H1 (cell line): ENCODE measurements at regions not wholly inside any gene's neighbourhood (a gene's known extent, or its start where the extent isn't known, plus 50 kb on each side); places are given as distances from the start of the nearest gene placed in this dataset.
A peak's percentile ranks its signal among the peaks of the same experiment; 100 is the strongest.

Experiments
- CTCF ChIA-PET: fragments of 300-600 bp; sonication (Branson Sonifier 250); formaldehyde crosslinking; loops from one replicate; lab custom pipeline; 2021; ENCODE audit not compliant: partially characterized antibody; lab: Charles Lee
- POLR2A ChIA-PET: fragments of 300-600 bp; sonication (Branson Sonifier 250); formaldehyde crosslinking; loops from one replicate; lab custom pipeline; 2021; ENCODE audit warnings: inconsistent platforms; ENCODE audit not compliant: partially characterized antibody; lab: Charles Lee
- DNase-seq, 2 experiments: peaks; one replicate each; pipeline versions ENCODE4 v3.0.0 to v3.0.0-alpha.2; 2010 to 2022; ENCODE audit warnings: low spot score in 2 of 2, low read depth in 1 of 2, mixed read lengths in 1 of 2
- FAIRE-seq: peaks from 2 replicates; lab custom pipeline; 2011; peaks lifted over from hg19 to GRCh38; lab: Jason Lieb, UNC
- H2AFZ ChIP-seq: 2 replicates; pipeline ENCODE4 v1.8.1; 2012; ENCODE audit warnings: low read length, inconsistent platforms
- H2AK5ac ChIP-seq: 2 replicates; pipeline ENCODE4 v1.6.1; 2013; ENCODE audit warnings: low read depth, low read length
- H2BK120ac ChIP-seq: replicated peaks from 2 replicates; pipeline ENCODE3; 2013; ENCODE audit warnings: low read depth, low read length, inconsistent platforms
- H2BK12ac ChIP-seq: 2 replicates; pipeline ENCODE4 v1.6.1; 2013; ENCODE audit warnings: low read depth, low read length
- H2BK15ac ChIP-seq: 2 replicates; pipeline ENCODE4 v1.6.1; 2013; ENCODE audit warnings: low read length
- H2BK20ac ChIP-seq: 2 replicates; pipeline ENCODE4 v1.6.1; 2013; ENCODE audit warnings: low read length
- H2BK5ac ChIP-seq: 2 replicates; pipeline ENCODE4 v1.6.1; 2013; ENCODE audit warnings: low read depth, low read length
- H3K14ac ChIP-seq: 2 replicates; pipeline ENCODE4 v1.6.1; 2013; ENCODE audit warnings: inconsistent platforms; ENCODE audit not compliant: insufficient read length
- H3K18ac ChIP-seq: 2 replicates; pipeline ENCODE4 v1.6.1; 2013; ENCODE audit warnings: low read length; ENCODE audit errors: extremely low read depth
- H3K23ac ChIP-seq: 2 replicates; pipeline ENCODE4 v1.6.1; 2013; ENCODE audit warnings: inconsistent platforms; ENCODE audit not compliant: insufficient read length
- H3K23me2 ChIP-seq: 2 replicates; pipeline ENCODE4 v1.6.1; 2013; ENCODE audit warnings: low read depth, low read length
- H3K27ac ChIP-seq: 2 replicates; pipeline ENCODE4 v1.6.1; 2011; ENCODE audit warnings: low read depth, low read length, inconsistent platforms
- H3K27me3 ChIP-seq, 4 experiments: replicated peaks in 1 of 4; 1 replicate in 1 of 4; 2 replicates in 3 of 4; pipeline versions ENCODE4 v1.6.1 to v1.8.1; 2011 to 2013; ENCODE audit warnings: low read length in 3 of 4, mild to moderate bottlenecking in 3 of 4, inconsistent platforms in 2 of 4, mixed read lengths in 2 of 4, moderate library complexity in 1 of 4; ENCODE audit not compliant: control insufficient read depth in 3 of 4, insufficient read depth in 3 of 4; ENCODE audit errors: extremely low read depth in 1 of 4
- H3K36me3 ChIP-seq, 4 experiments: 2 replicates each; pipeline versions ENCODE4 v1.6.1 to v1.8.1; 2011 to 2013; ENCODE audit warnings: mild to moderate bottlenecking in 4 of 4, low read length in 3 of 4, moderate library complexity in 2 of 4, control low read depth in 1 of 4, inconsistent platforms in 1 of 4; ENCODE audit not compliant: insufficient read depth in 4 of 4, control insufficient read depth in 2 of 4
- H3K4ac ChIP-seq: replicated peaks from 2 replicates; pipeline ENCODE3; 2013; ENCODE audit warnings: low read length, low read depth, mixed read lengths, inconsistent platforms; ENCODE audit not compliant: insufficient read length
- H3K4me1 ChIP-seq, 4 experiments: replicated peaks in 1 of 4; 1 replicate in 1 of 4; 2 replicates in 3 of 4; pipeline versions ENCODE4 v1.6.1 to v1.8.1; 2011 to 2013; ENCODE audit warnings: low read length in 3 of 4, inconsistent platforms in 2 of 4, mixed read lengths in 1 of 4; ENCODE audit not compliant: insufficient read depth in 4 of 4, control insufficient read depth in 3 of 4
- H3K4me2 ChIP-seq, 2 experiments: 2 replicates each; pipeline versions ENCODE4 v1.6.1 to v1.8.1; 2011 to 2013; ENCODE audit warnings: low read depth in 2 of 2, low read length in 2 of 2, control low read depth in 1 of 2, inconsistent platforms in 1 of 2, mild to moderate bottlenecking in 1 of 2; ENCODE audit not compliant: insufficient read depth in 1 of 2
- H3K4me3 ChIP-seq, 4 experiments: fragments of 200-600, 300-600 bp in 1 of 4; sonication (generic), shearing (Covaris generic), sonication (Bioruptor Twin) in 1 of 4; 2 replicates each; pipeline versions ENCODE4 v1.5.1 to v1.8.1; 2011 to 2016; ENCODE audit warnings: low read length in 4 of 4, low read depth in 3 of 4, control low read depth in 2 of 4, inconsistent platforms in 2 of 4, mild to moderate bottlenecking in 2 of 4, mixed read lengths in 1 of 4, moderate library complexity in 1 of 4; ENCODE audit not compliant: insufficient read depth in 2 of 4; ENCODE audit errors: extremely low read depth in 1 of 4
- H3K56ac ChIP-seq: replicated peaks from 2 replicates; pipeline ENCODE3; 2013; ENCODE audit warnings: low read depth, mild to moderate bottlenecking, mixed read lengths, low read length, inconsistent platforms; ENCODE audit not compliant: insufficient read length
- H3K79me1 ChIP-seq: 2 replicates; pipeline ENCODE4 v1.6.1; 2013; ENCODE audit warnings: low read depth, low read length, control low read depth
- H3K79me2 ChIP-seq, 2 experiments: 2 replicates each; pipeline versions ENCODE4 v1.6.1 to v1.8.1; 2012 to 2013; ENCODE audit warnings: low read length in 2 of 2, mild to moderate bottlenecking in 2 of 2, inconsistent platforms in 1 of 2; ENCODE audit not compliant: insufficient read depth in 2 of 2, control insufficient read depth in 1 of 2
- H3K9ac ChIP-seq, 4 experiments: replicated peaks in 1 of 4; 1 replicate in 1 of 4; 2 replicates in 3 of 4; pipeline versions ENCODE4 v1.6.1 to v1.8.1; 2011 to 2013; ENCODE audit warnings: low read depth in 3 of 4, low read length in 3 of 4, control low read depth in 2 of 4, mild to moderate bottlenecking in 2 of 4, moderate library complexity in 2 of 4, inconsistent platforms in 1 of 4; ENCODE audit errors: extremely low read depth in 1 of 4
- H3K9me3 ChIP-seq, 2 experiments: 2 replicates each; pipeline versions ENCODE4 v1.6.1 to v1.8.1; 2012 to 2013; ENCODE audit warnings: mild to moderate bottlenecking in 2 of 2, moderate library complexity in 2 of 2, control low read depth in 1 of 2, inconsistent platforms in 1 of 2, low read depth in 1 of 2, low read length in 1 of 2, mixed read lengths in 1 of 2; ENCODE audit not compliant: insufficient read depth in 2 of 2
- H4K20me1 ChIP-seq, 2 experiments: replicated peaks in 1 of 2; 2 replicates each; pipeline versions ENCODE3 to v1.8.1; 2011 to 2013; ENCODE audit warnings: inconsistent platforms in 2 of 2, low read length in 2 of 2, mild to moderate bottlenecking in 1 of 2; ENCODE audit not compliant: insufficient read depth in 2 of 2, control insufficient read depth in 1 of 2
- H4K5ac ChIP-seq: 2 replicates; pipeline ENCODE4 v1.6.1; 2013; ENCODE audit warnings: low read length, low read depth, mixed read lengths, inconsistent platforms; ENCODE audit not compliant: insufficient read length
- H4K8ac ChIP-seq: 2 replicates; pipeline ENCODE4 v1.8.0; 2013; ENCODE audit warnings: mild to moderate bottlenecking, moderate library complexity, low read length, inconsistent platforms; ENCODE audit not compliant: insufficient read depth; ENCODE audit errors: extremely low read depth
- H4K91ac ChIP-seq: replicated peaks from 2 replicates; pipeline ENCODE3; 2013; ENCODE audit warnings: low read length, mixed read lengths, inconsistent platforms; ENCODE audit not compliant: insufficient read length
- ASH2L ChIP-seq: fragments of 200-600, 300-600 bp; sonication (generic); IDR thresholded peaks from one replicate; pipeline ENCODE4 v1.7.1; 2017; ENCODE audit warnings: low read length
- HDAC6 ChIP-seq: IDR thresholded peaks from one replicate; pipeline ENCODE4 v1.7.1; 2012; ENCODE audit warnings: low read depth, mild to moderate bottlenecking, inconsistent platforms, low read length, moderate library complexity
- JUND ChIP-seq: IDR thresholded peaks from 2 replicates; pipeline ENCODE4 v1.6.1; 2011; ENCODE audit warnings: mild to moderate bottlenecking, improper control_type of control experiment, low read length
- SUZ12 ChIP-seq: fragments of 200-600 bp; sonication (generic); IDR thresholded peaks from 2 replicates; pipeline ENCODE4 v1.6.1; 2012; ENCODE audit warnings: mild to moderate bottlenecking, inconsistent platforms, low read length, moderate library complexity, mixed read lengths
- WGBS, 2 experiments: shearing (Covaris generic) in 1 of 2; methylation state at CpG; one replicate each; pipeline versions ENCODE4 v1.1.6 to v1.1.7; 2013 to 2015; ENCODE audit warnings: low lambda C conversion rate in 2 of 2, mixed read lengths in 2 of 2, inconsistent platforms in 1 of 2, low coverage in 1 of 2, missing lambda C conversion rate in 1 of 2; ENCODE audit not compliant: insufficient replicate concordance in 2 of 2, insufficient coverage in 1 of 2, insufficient read length in 1 of 2; ENCODE audit errors: extremely low coverage in 1 of 2, missing lambda C conversion rate in 1 of 2; 5-methylcytosine and 5-hydroxymethylcytosine counted together
- TF ChIP-seq, protein P1 (sequence below): IDR thresholded peaks from 2 replicates; pipeline ENCODE4 v1.6.1; 2012; ENCODE audit warnings: inconsistent platforms

DNA sequence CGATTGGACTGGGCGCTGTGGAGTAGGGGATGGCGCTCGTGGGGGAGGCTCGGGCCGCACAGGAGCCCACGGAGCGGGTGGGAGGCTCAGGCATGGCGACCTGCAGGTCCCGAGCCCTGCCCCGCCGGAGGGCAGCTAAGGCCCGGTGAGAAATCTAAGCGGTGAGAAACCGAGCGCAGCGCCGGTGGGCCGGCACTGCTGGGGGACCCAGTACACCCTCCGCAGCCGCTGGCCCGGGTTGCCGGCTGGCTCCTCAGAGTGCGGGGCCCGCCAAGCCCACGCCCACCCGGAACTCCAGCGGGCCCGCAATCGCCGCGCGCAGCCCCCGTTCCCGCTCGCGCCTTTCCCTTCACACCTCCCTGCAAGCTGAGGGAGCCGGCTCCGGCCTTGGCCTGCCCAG, 59.7 kb upstream of the MYLIP start:
- no peak overlapping the region for H3K4me3 ChIP-seq
- TF ChIP-seq SUZ12 (no peak), ASH2L (no peak), JUND (no peak), HDAC6 (no peak)
- TF ChIP-seq, protein P1, sequence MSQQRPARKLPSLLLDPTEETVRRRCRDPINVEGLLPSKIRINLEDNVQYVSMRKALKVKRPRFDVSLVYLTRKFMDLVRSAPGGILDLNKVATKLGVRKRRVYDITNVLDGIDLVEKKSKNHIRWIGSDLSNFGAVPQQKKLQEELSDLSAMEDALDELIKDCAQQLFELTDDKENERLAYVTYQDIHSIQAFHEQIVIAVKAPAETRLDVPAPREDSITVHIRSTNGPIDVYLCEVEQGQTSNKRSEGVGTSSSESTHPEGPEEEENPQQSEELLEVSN, result 0 out of 2 replicates have a peak, but pooled peaks have one; percentile 40
- CTCF ChIA-PET, result interaction anchor here (0.5 to 1.5 kb wide), 6 partner anchors 12 to 185 kb away, joined by 3 to 6 read pairs (median 4); no protein-coding TSS in a partner anchor

More for the DNA sequence above, 59.7 kb upstream of the MYLIP start:
- 89% methylated on average over 38 of the region's 39 CpGs; no CpG with 5 or more reads in 1 of the 2 experiments for WGBS, 2 experiments
- H2BK120ac ChIP-seq, result no peak overlapping the region
- no peaks in the 10 kb centered on the region; a peak in 1 of 4 replicates for H3K9me3 ChIP-seq
- no peaks in the 10 kb centered on the region for H3K36me3 ChIP-seq
- H3K27ac ChIP-seq, result no peak overlapping the region
- H4K8ac ChIP-seq, result no peak overlapping the region
- no peak overlapping the region for H4K91ac ChIP-seq
- no peak overlapping the region for H2AK5ac ChIP-seq
- H3K4ac ChIP-seq, result no peak overlapping the region
- no peaks in the 10 kb centered on the region for H3K23me2 ChIP-seq
- no peaks in the 10 kb centered on the region for H3K79me2 ChIP-seq
- H2AFZ ChIP-seq, result no peak overlapping the region
- H2BK12ac ChIP-seq, result no peak overlapping the region
- H3K14ac ChIP-seq, result no peak overlapping the region
- no peak overlapping the region for H3K23ac ChIP-seq
- POLR2A ChIA-PET, result interaction anchor here (0.7 to 1.4 kb wide), 4 partner anchors 59 to 174 kb away, joined by 3 read pairs; partner anchors contain the start of gene MYLIP
- H3K79me1 ChIP-seq, result no peaks in the 10 kb centered on the region
- no peak overlapping the region for H3K9ac ChIP-seq
- H3K18ac ChIP-seq, result no peak overlapping the region
- H4K5ac ChIP-seq, result no peak overlapping the region
- H2BK15ac ChIP-seq, result 0 out of 2 replicates have a peak overlapping the region, but pooled peaks have one; percentile 72
- DNase-seq (peak in 1 of 2 experiments; percentile 47), FAIRE-seq (no peak)
- no peaks in the 10 kb centered on the region for H4K20me1 ChIP-seq
- no peak overlapping the region for H2BK5ac ChIP-seq
- no peak overlapping the region for H2BK20ac ChIP-seq
- no peaks in the 10 kb centered on the region for H3K27me3 ChIP-seq
- H3K4me1 ChIP-seq, result peaks cover 2 to 9% (median 4%) of the 10 kb centered on the region in 4 experiments; a peak in 4 of 7 replicates
- no peak overlapping the region for H3K56ac ChIP-seq
- no peak overlapping the region for H3K4me2 ChIP-seq
